Thyroid gland (tissue), 4 donors: ENCODE measurements at regions not wholly inside any gene's neighbourhood (a gene's known extent, or its start where the extent isn't known, plus 50 kb on each side); places are given as distances from the start of the nearest gene placed in this dataset. TPM values are rescaled to one million over a fixed set of nuclear protein-coding genes. Genes with fewer than 3 reads are reported as not detected.

Experiments used
- DNase-seq, 2 donors: peaks; one replicate each; pipeline ENCODE4 v3.0.0-alpha.2; 2019
- H3K27ac ChIP-seq, 3 donors: fragments of 200-600 bp; sonication (generic); 1 replicate in 2 of 3; 2 replicates in 1 of 3; pipeline ENCODE4 v1.5.1; 2016 to 2019; ENCODE audit warnings: mild to moderate bottlenecking in 1 of 3, moderate library complexity in 1 of 3
- H3K27me3 ChIP-seq: fragments of 200-600 bp; sonication (generic); one replicate; pipeline ENCODE4 v1.5.1; 2019
- H3K36me3 ChIP-seq, 2 donors: fragments of 200-600 bp; sonication (generic); one replicate each; pipeline ENCODE4 v1.5.1; 2016 to 2019
- H3K4me1 ChIP-seq, 2 donors: fragments of 200-600 bp; sonication (generic); one replicate each; pipeline ENCODE4 v1.5.1; 2017 to 2019
- H3K4me3 ChIP-seq, 3 donors: fragments of 200-600 bp; sonication (generic); replicated peaks in 1 of 3; 1 replicate in 2 of 3; 2 replicates in 1 of 3; pipeline ENCODE4 v1.5.1; 2016; ENCODE audit warnings: mild to moderate bottlenecking in 1 of 3
- H3K9me3 ChIP-seq: fragments of 200-600 bp; sonication (generic); one replicate; pipeline ENCODE4 v1.5.1; 2017
- POLR2A ChIP-seq, 2 donors: fragments of 450-650 bp; IDR thresholded peaks; one replicate each; pipeline ENCODE4 v1.6.1; 2017; ENCODE audit warnings: antibody characterized with exemption in 2 of 2, mild to moderate bottlenecking in 2 of 2, moderate library complexity in 1 of 2
- WGBS, 2 donors: methylation state at CpG; one replicate each; pipeline ENCODE4 v1.1.5; 2017; 5-methylcytosine and 5-hydroxymethylcytosine counted together
- intact Hi-C: fragments of 100-400 bp; cut with DNase I; formaldehyde crosslinking; loops from one replicate; pipeline ENCODE4 v1.15.1; 2023
- small RNA-seq: library from RNA; depleted of rRNA; stranded (forward); fragments of <200 nt; gene quantifications from one replicate; pipeline ENCODE3, GENCODE V24; 2016
- TF ChIP-seq, protein P1 (sequence below), 6 experiments: fragments of 200-600 bp in 3 of 6; fragments of 450-650 bp in 3 of 6; sonication (generic) in 3 of 6; IDR thresholded peaks; one replicate each; pipeline ENCODE4 v1.5.1; 2016 to 2019; ENCODE audit warnings: antibody characterized with exemption in 6 of 6, mild to moderate bottlenecking in 2 of 6, inconsistent platforms in 1 of 6, moderate library complexity in 1 of 6

DNA sequence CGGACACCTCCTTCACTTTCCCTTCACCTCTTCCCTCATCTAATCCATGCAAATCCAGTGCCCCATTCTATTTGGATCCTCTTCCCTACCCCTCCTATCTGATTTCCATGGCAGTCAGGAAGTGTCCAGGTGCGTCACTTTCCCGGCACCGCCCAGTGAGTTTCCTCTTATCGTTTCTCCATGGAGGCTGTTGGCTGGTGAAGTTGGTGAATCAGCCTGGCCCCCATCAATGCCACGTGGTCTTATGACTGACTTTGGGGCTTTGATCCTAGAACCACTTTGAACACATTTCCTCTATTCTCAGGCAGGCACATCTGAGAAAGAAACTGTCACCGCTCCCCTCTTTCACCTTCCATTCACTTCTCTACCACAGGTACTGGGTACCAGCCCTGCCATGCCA is 137.8 kb downstream of the CEP135 start:
- H3K27ac ChIP-seq: no peak overlapping the region
- no peak for DNase-seq
- WGBS, 2 donors: 87 to 90% methylated on average over 7 of the region's 7 CpGs
- no peaks in the 10 kb centered on the region for H3K4me1 ChIP-seq
- no peaks in the 10 kb centered on the region for H3K9me3 ChIP-seq
- H3K36me3 ChIP-seq: no peaks in the 10 kb centered on the region
- intact Hi-C loops: no loop called here
- no peaks in the 10 kb centered on the region for H3K27me3 ChIP-seq
- no peak overlapping the region for H3K4me3 ChIP-seq
- TF ChIP-seq POLR2A (IDR thresholded peaks at IDR 0.05): no peak
- TF ChIP-seq, protein P1, sequence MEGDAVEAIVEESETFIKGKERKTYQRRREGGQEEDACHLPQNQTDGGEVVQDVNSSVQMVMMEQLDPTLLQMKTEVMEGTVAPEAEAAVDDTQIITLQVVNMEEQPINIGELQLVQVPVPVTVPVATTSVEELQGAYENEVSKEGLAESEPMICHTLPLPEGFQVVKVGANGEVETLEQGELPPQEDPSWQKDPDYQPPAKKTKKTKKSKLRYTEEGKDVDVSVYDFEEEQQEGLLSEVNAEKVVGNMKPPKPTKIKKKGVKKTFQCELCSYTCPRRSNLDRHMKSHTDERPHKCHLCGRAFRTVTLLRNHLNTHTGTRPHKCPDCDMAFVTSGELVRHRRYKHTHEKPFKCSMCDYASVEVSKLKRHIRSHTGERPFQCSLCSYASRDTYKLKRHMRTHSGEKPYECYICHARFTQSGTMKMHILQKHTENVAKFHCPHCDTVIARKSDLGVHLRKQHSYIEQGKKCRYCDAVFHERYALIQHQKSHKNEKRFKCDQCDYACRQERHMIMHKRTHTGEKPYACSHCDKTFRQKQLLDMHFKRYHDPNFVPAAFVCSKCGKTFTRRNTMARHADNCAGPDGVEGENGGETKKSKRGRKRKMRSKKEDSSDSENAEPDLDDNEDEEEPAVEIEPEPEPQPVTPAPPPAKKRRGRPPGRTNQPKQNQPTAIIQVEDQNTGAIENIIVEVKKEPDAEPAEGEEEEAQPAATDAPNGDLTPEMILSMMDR (IDR thresholded peaks at IDR 0.05): no peak

DNA sequence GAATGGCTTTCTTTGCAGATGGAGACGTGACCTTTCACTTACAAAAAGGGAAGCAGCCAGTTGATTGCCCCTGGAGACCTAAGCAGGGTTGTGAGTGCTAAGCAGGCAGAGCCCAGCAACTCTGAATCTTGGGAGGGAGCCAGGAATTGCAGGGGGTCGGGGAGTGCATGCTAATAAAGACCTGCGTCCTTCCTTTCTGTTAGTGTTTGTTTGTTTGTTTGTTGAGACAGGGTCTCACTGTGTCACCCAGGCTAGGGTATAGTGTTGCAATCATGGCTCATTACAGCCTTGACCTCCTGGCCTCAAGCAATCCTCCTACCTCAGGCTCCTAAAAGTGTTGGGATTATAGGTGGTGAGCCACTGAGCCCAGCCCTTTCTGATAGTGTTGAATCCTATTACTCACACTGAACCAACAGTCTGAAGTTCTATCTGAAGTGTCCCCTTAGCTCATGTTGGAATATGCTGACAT is 137.4 kb downstream of the CEP135 start:
- Histone ChIP-seq H3K36me3 (no peaks in the 10 kb centered on the region), H3K9me3 (no peaks in the 10 kb centered on the region), H3K27me3 (no peaks in the 10 kb centered on the region), H3K27ac (no peak overlapping the region), H3K4me1 (no peaks in the 10 kb centered on the region), H3K4me3 (no peak overlapping the region)
- WGBS, 2 donors: 37 to 50% methylated on average over 3 of the region's 3 CpGs
- DNase-seq: no peak
- TF ChIP-seq, protein P1 (IDR thresholded peaks at IDR 0.05): no peak
- no peak for TF ChIP-seq POLR2A (IDR thresholded peaks at IDR 0.05)
- intact Hi-C loops: no loop called here

DNA sequence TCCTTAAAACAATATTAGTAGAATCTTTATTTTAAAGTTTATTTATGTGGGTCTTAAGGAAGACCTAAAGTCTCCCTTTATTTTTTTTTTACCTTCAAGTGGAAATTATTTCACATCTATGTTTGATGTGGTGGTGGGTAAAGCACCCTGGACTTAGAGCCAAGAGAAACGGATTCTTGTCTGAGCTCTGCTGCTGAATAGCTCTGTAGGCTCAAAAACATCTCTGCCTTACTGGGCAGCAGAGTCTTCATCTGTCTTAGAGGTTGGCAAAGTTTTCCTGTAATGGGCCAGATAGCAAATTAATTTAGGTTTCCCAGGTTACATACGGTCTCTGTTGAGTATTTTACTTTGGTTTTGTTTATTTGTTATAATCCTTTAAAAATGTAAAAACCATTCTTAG is 136.5 kb downstream of the CEP135 start:
- no peaks in the 10 kb centered on the region for H3K36me3 ChIP-seq
- H3K27ac ChIP-seq: no peak overlapping the region
- H3K4me1 ChIP-seq: no peaks in the 10 kb centered on the region
- TF ChIP-seq POLR2A (IDR thresholded peaks at IDR 0.05): no peak
- TF ChIP-seq, protein P1 (IDR thresholded peaks at IDR 0.05): no peak
- WGBS, 2 donors: 31 to 55% methylated on average over 2 of the region's 2 CpGs
- no peak for DNase-seq
- H3K4me3 ChIP-seq: no peak overlapping the region
- intact Hi-C loops: no loop called here
- no peaks in the 10 kb centered on the region for H3K9me3 ChIP-seq
- H3K27me3 ChIP-seq: no peaks in the 10 kb centered on the region

DNA sequence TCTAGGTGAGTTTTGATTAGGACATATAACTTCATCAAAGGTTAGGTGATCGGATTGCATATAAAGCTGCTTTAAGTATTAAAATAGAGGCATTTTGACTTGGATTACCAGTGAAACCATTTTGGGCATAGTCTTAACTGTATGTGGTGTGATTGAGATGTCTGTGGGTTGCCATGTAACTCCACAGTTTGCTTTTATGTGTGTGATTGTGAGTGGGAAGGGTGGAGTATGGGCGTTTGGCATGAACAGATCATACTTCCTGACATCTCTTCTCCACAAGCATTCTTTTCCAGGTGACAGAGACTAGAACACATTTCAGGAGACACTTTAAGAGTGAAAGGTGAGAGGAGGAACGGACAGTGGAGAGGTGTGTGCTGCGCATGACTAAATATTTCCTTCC is 136.1 kb downstream of the CEP135 start:
- WGBS, 2 donors: 50 to 53% methylated on average over 4 of the region's 4 CpGs
- H3K4me3 ChIP-seq: no peak overlapping the region
- H3K27ac ChIP-seq: no peak overlapping the region
- intact Hi-C loops: no loop called here
- no peak for TF ChIP-seq POLR2A (IDR thresholded peaks at IDR 0.05)
- TF ChIP-seq, protein P1 (IDR thresholded peaks at IDR 0.05): no peak
- no peak for DNase-seq
- H3K4me1 ChIP-seq: no peaks in the 10 kb centered on the region
- no peaks in the 10 kb centered on the region for H3K27me3 ChIP-seq
- no peaks in the 10 kb centered on the region for H3K36me3 ChIP-seq
- H3K9me3 ChIP-seq: no peaks in the 10 kb centered on the region

Small RNAs in the stretch of these regions (small RNA-seq; reads per million reads assigned to genes)
- gene RNA5SP161: not detected
